ENCODE measurements at regions not wholly inside any gene's neighbourhood (a gene's known extent, or its start where the extent isn't known, plus 50 kb on each side); places are given as distances from the start of the nearest gene placed in this dataset.

GRCh38 chr11:26088391-26088790, 243.5 kb upstream of the ANO3 start:
- H3K9me3 ChIP-seq, result no peaks in the 10 kb centered on the region
- no peaks in the 10 kb centered on the region for H3K27me3 ChIP-seq
- no peak for TF ChIP-seq POLR2A (IDR thresholded peaks at IDR 0.05)
- TF ChIP-seq EP300 (IDR thresholded peaks at IDR 0.05), result no peak
- no peak for TF ChIP-seq POLR2AphosphoS5 (IDR thresholded peaks at IDR 0.05)
- no peak for TF ChIP-seq CTCF (IDR thresholded peaks at IDR 0.05)
- WGBS, 2 donors, result 33 to 48% methylated on average over 1 of the region's 1 CpG
- intact Hi-C loops (cut with DNase I), result no loop called here
- H3K4me3 ChIP-seq, result no peak overlapping the region
- DNase-seq, result no peak
- no peaks in the 10 kb centered on the region for H3K36me3 ChIP-seq
- H3K27ac ChIP-seq, result no peak overlapping the region
- H3K4me1 ChIP-seq, result no peaks in the 10 kb centered on the region

- intact Hi-C loops (cut with DNase I), result no loop called here
- no peak for TF ChIP-seq EP300 (IDR thresholded peaks at IDR 0.05)
- TF ChIP-seq POLR2AphosphoS5 (IDR thresholded peaks at IDR 0.05), result no peak
- TF ChIP-seq CTCF (IDR thresholded peaks at IDR 0.05), result no peak
- TF ChIP-seq POLR2A (IDR thresholded peaks at IDR 0.05), result no peak
- WGBS, 2 donors, result 77 to 82% methylated on average over 3 of the region's 3 CpGs
- no peak for DNase-seq
- Histone ChIP-seq H3K36me3 (no peaks in the 10 kb centered on the region), H3K4me1 (no peaks in the 10 kb centered on the region), H3K4me3 (no peak overlapping the region), H3K27me3 (no peaks in the 10 kb centered on the region), H3K27ac (no peak overlapping the region), H3K9me3 (no peaks in the 10 kb centered on the region)
These were observed 241.3 kb upstream of the ANO3 start for GRCh38 chr11:26090651-26091050.

DNA sequence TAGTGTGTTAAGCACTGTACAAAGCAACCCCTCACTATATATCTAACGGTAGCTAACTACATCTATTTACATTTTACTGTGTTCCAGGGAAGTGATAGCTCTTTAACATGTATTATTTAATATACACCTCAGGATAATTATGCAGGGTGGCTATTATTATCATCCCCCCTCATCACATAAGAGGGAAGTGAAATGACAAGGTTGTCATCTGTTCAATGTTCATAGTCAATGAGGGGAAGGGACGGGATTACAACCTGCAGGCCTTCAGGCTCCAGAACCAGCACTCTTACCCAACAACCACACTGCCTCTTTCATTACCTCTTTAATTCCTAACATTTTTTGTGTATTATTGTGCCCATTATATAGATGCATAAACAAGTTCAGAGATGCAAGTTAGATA, 238.7 kb upstream of the ANO3 start:
- Histone ChIP-seq H3K4me1 (no peaks in the 10 kb centered on the region), H3K4me3 (no peak overlapping the region)

GRCh38 chr11:26095340-26095739, 236.6 kb upstream of the ANO3 start:
- intact Hi-C loops (cut with DNase I), result no loop called here
- TF ChIP-seq POLR2A (IDR thresholded peaks at IDR 0.05), result no peak
- no peak for TF ChIP-seq CTCF (IDR thresholded peaks at IDR 0.05)
- no peak for TF ChIP-seq POLR2AphosphoS5 (IDR thresholded peaks at IDR 0.05)
- no peak for TF ChIP-seq EP300 (IDR thresholded peaks at IDR 0.05)
- Histone ChIP-seq H3K9me3 (no peaks in the 10 kb centered on the region), H3K36me3 (no peaks in the 10 kb centered on the region), H3K4me3 (no peak overlapping the region), H3K27me3 (no peaks in the 10 kb centered on the region), H3K4me1 (no peaks in the 10 kb centered on the region), H3K27ac (no peak overlapping the region)
- WGBS, 2 donors, result 54 to 67% methylated on average over 5 of the region's 5 CpGs
- DNase-seq, result no peak

More for the DNA sequence above, 238.7 kb upstream of the ANO3 start:
- 74 to 93% methylated on average over 2 of the region's 2 CpGs for WGBS, 2 donors
- TF ChIP-seq POLR2AphosphoS5 (IDR thresholded peaks at IDR 0.05) (no peak), EP300 (IDR thresholded peaks at IDR 0.05) (no peak), POLR2A (IDR thresholded peaks at IDR 0.05) (no peak), CTCF (IDR thresholded peaks at IDR 0.05) (no peak)
- H3K36me3 ChIP-seq, result no peaks in the 10 kb centered on the region
- H3K27me3 ChIP-seq, result no peaks in the 10 kb centered on the region
- H3K9me3 ChIP-seq, result no peaks in the 10 kb centered on the region
- no peak overlapping the region for H3K27ac ChIP-seq
- intact Hi-C loops (cut with DNase I), result no loop called here
- no peak for DNase-seq

- no peaks in the 10 kb centered on the region for H3K9me3 ChIP-seq
- DNase-seq, result no peak
- H3K27ac ChIP-seq, result no peak overlapping the region
- TF ChIP-seq POLR2A (IDR thresholded peaks at IDR 0.05) (no peak), EP300 (IDR thresholded peaks at IDR 0.05) (no peak)
- no peaks in the 10 kb centered on the region for H3K4me1 ChIP-seq
- no peaks in the 10 kb centered on the region for H3K27me3 ChIP-seq
- H3K36me3 ChIP-seq, result no peaks in the 10 kb centered on the region
- no peak overlapping the region for H3K4me3 ChIP-seq
- intact Hi-C loops (cut with DNase I), result no loop called here
- WGBS, 2 donors, result 63% methylated on average over 6 of the region's 6 CpGs
These were observed 235.5 kb upstream of the ANO3 start for GRCh38 chr11:26096451-26096850.
